HepG2 (cell line): ENCODE measurements at regions not wholly inside any gene's neighbourhood (a gene's known extent, or its start where the extent isn't known, plus 50 kb on each side); places are given as distances from the start of the nearest gene placed in this dataset.

ENCODE experiments used
- ATAC-seq: fragments of 200-7000 bp; cut with Tn5 transposase; 3 replicates; pipeline ENCODE4 v1.9.1; 2020; ENCODE audit warnings: mild to moderate bottlenecking, moderate library complexity
- BruUV-seq: library from RNA; stranded (reverse); fragments of 400-500 nt; replicated peaks from 2 replicates; lab custom pipeline; 2021; lab: Mats Ljungman, UMichigan
- CTCF ChIA-PET: fragments of 300-600 bp; formaldehyde crosslinking; extraction: SDS; loops from one replicate; lab custom pipeline; 2021; ENCODE audit warnings: low total read pairs, inconsistent platforms, low intra/inter-chr PET ratio; lab: Yijun Ruan, JAX
- POLR2A ChIA-PET: fragments of 350-600 bp; sonication (Branson Sonifier 250); formaldehyde crosslinking; loops from one replicate; lab custom pipeline; 2020; ENCODE audit warnings: antibody characterized with exemption, inconsistent platforms; lab: Yijun Ruan, JAX
- DNase-seq: peaks from one replicate; pipeline ENCODE4 v3.0.0-alpha.2; 2015; ENCODE audit warnings: low spot score
- FAIRE-seq: peaks from 3 replicates; lab custom pipeline; 2011; peaks lifted over from hg19 to GRCh38; lab: Jason Lieb, UNC
- H2AFZ ChIP-seq: one replicate; pipeline ENCODE4 v1.6.1; 2011; ENCODE audit warnings: low read length, inconsistent platforms
- H3K27ac ChIP-seq: fragments of 300-600 bp; 3 replicates; pipeline ENCODE4 v1.8.0; 2011; ENCODE audit warnings: mixed run types, mild to moderate bottlenecking, mixed read lengths, low read length, inconsistent platforms; ENCODE audit not compliant: insufficient read depth; ENCODE audit errors: extremely low read length
- H3K27me3 ChIP-seq, 2 experiments: fragments of 200-600 bp in 1 of 2; 2 replicates in 1 of 2; 3 replicates in 1 of 2; pipeline versions ENCODE4 v1.6.0 to v1.8.0; 2011; ENCODE audit warnings: low read length in 2 of 2, mild to moderate bottlenecking in 2 of 2, moderate library complexity in 2 of 2, inconsistent platforms in 1 of 2; ENCODE audit not compliant: insufficient read depth in 2 of 2, control insufficient read depth in 1 of 2
- H3K36me3 ChIP-seq, 2 experiments: fragments of 200-600 bp in 1 of 2; replicated peaks in 1 of 2; 2 replicates in 1 of 2; 3 replicates in 1 of 2; pipeline versions ENCODE4 v1.5.1 to v1.8.0; 2011; ENCODE audit warnings: low read length in 2 of 2, inconsistent platforms in 1 of 2; ENCODE audit not compliant: insufficient read depth in 2 of 2, control insufficient read depth in 1 of 2
- H3K4me1 ChIP-seq: 2 replicates; pipeline ENCODE4 v1.5.1; 2012; ENCODE audit warnings: low read length, inconsistent platforms; ENCODE audit not compliant: insufficient read depth
- H3K4me2 ChIP-seq: 2 replicates; pipeline ENCODE4 v1.6.0; 2011; ENCODE audit warnings: low read depth, low read length, inconsistent platforms
- H3K4me3 ChIP-seq, 3 experiments: fragments of 200-600 bp in 1 of 3; sonication (generic), shearing (Covaris generic) in 1 of 3; replicated peaks in 1 of 3; 2 replicates each; pipeline ENCODE4 v1.5.1; 2011 to 2016; ENCODE audit warnings: low read length in 3 of 3, inconsistent platforms in 2 of 3, low read depth in 2 of 3, mild to moderate bottlenecking in 2 of 3, control low read depth in 1 of 3, mixed read lengths in 1 of 3; ENCODE audit not compliant: insufficient read depth in 1 of 3
- H3K79me2 ChIP-seq: one replicate; pipeline ENCODE4 v1.6.1; 2011; ENCODE audit warnings: low read length, inconsistent platforms; ENCODE audit not compliant: insufficient read depth
- H3K9ac ChIP-seq: 2 replicates; pipeline ENCODE4 v1.6.0; 2011; ENCODE audit warnings: mild to moderate bottlenecking, low read depth, low read length, inconsistent platforms; ENCODE audit not compliant: insufficient read depth
- H3K9me3 ChIP-seq: 2 replicates; pipeline ENCODE4 v1.5.1; 2012; ENCODE audit warnings: mild to moderate bottlenecking, low read length
- H4K20me1 ChIP-seq: 2 replicates; pipeline ENCODE4 v1.6.0; 2011; ENCODE audit warnings: inconsistent platforms, mild to moderate bottlenecking, low read length, moderate library complexity; ENCODE audit not compliant: insufficient read depth
- KLF15 ChIP-seq: sonication (generic); formaldehyde crosslinking; IDR thresholded peaks from 2 replicates; pipeline ENCODE4 v1.8.1; 2023; ENCODE audit warnings: borderline replicate concordance, mild to moderate bottlenecking, inconsistent platforms, missing genetic modification reagents, mixed read lengths
- NR2F1 ChIP-seq, 2 experiments: fragments of 450-650 bp in 1 of 2; formaldehyde crosslinking in 1 of 2; IDR thresholded peaks; 2 replicates each; pipeline versions ENCODE4 v1.5.0 to v1.6.1; 2016 to 2020; ENCODE audit warnings: mild to moderate bottlenecking in 1 of 2, missing compliant biosample characterization in 1 of 2, missing genetic modification reagents in 1 of 2, moderate library complexity in 1 of 2
- SYNCRIP ChIP-seq: fragments of 200-400 bp; formaldehyde crosslinking; IDR thresholded peaks from 2 replicates; pipeline ENCODE4 v1.6.1; 2018; ENCODE audit warnings: mild to moderate bottlenecking, low read depth, low read length; ENCODE audit not compliant: insufficient read depth
- TOE1 ChIP-seq: sonication (generic); formaldehyde crosslinking; IDR thresholded peaks from 2 replicates; pipeline ENCODE4 v1.4.0; 2020; ENCODE audit warnings: mild to moderate bottlenecking, missing genetic modification reagents
- ZBTB21 ChIP-seq: sonication (generic); formaldehyde crosslinking; IDR thresholded peaks from 2 replicates; pipeline ENCODE4 v1.4.0; 2020; ENCODE audit warnings: missing genetic modification reagents
- ZNF549 ChIP-seq: sonication (generic); formaldehyde crosslinking; IDR thresholded peaks from 2 replicates; pipeline ENCODE4 v1.5.0; 2020; ENCODE audit warnings: missing genetic modification reagents
- ZNF761 ChIP-seq: sonication (generic); formaldehyde crosslinking; conservative IDR thresholded peaks from 2 replicates; pipeline ENCODE4 v1.4.0; 2020; ENCODE audit warnings: mild to moderate bottlenecking, missing genetic modification reagents
- WGBS: methylation state at CpG from one replicate; pipeline ENCODE4 v1.1.6; 2017; ENCODE audit warnings: low lambda C conversion rate; 5-methylcytosine and 5-hydroxymethylcytosine counted together
- in situ Hi-C: cut with HindIII; loops from 2 replicates; pipeline ENCODE4 v1.10.0; 2017; ENCODE audit warnings: low pct_unique_long_range_greater_than_20kb; ENCODE audit not compliant: extremely low pct_ligation_motif_present
- intact Hi-C: fragments of 100-400 bp; cut with micrococcal nuclease; formaldehyde crosslinking; loops from one replicate; pipeline ENCODE4 v1.10.0; 2022; ENCODE audit not compliant: unreplicated experiment
- TF ChIP-seq, protein P1 (sequence below): sonication (generic); formaldehyde crosslinking; IDR thresholded peaks from 2 replicates; pipeline ENCODE4 v1.5.0; 2020; ENCODE audit warnings: mild to moderate bottlenecking, missing genetic modification reagents

DNA sequence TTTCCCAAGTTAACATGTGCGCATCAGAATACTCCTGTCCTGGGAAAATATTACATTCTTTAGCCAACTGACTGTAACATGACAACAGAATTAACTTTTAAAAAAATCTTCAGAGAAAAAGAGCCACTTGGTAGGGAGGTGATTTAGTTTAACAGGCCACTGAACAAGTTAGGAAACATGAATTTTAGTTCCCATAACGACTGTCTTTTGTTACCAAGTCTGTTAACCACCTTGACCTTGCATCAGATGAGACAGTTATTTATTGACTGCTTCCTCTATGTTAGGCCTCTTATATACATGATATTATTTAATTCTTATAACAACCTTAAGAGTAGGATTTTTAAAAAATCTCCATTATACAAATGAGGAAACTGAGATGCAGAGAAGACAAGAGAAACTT is 268.6 kb downstream of the NDFIP2 start:
- Histone ChIP-seq H4K20me1 (no peaks in the 10 kb centered on the region), H3K27ac (no peak overlapping the region), H3K9me3 (no peaks in the 10 kb centered on the region), H3K9ac (no peak overlapping the region), H3K79me2 (no peaks in the 10 kb centered on the region), H3K4me1 (no peaks in the 10 kb centered on the region), H3K4me3 (no peak overlapping the region), H3K27me3 (no peaks in the 10 kb centered on the region; a peak in 1 of 5 replicates), H2AFZ (no peak overlapping the region), H3K4me2 (no peak overlapping the region), H3K36me3 (no peaks in the 10 kb centered on the region)
- CTCF ChIA-PET, result no interaction called here
- WGBS, result 47% methylated on average over 2 of the region's 2 CpGs
- POLR2A ChIA-PET, result no interaction called here
- no peak for TF ChIP-seq ZNF761 (CRISPR knock-in tag)
- TF ChIP-seq ZNF549 (CRISPR knock-in tag), result no peak
- no peak for TF ChIP-seq TOE1
- no peak for TF ChIP-seq ZBTB21
- TF ChIP-seq SYNCRIP, result no peak
- no peak for TF ChIP-seq KLF15 (CRISPR knock-in tag)
- no peak for TF ChIP-seq NR2F1 (CRISPR knock-in tag; IDR thresholded peaks at IDR 0.05)
- TF ChIP-seq, protein P1, sequence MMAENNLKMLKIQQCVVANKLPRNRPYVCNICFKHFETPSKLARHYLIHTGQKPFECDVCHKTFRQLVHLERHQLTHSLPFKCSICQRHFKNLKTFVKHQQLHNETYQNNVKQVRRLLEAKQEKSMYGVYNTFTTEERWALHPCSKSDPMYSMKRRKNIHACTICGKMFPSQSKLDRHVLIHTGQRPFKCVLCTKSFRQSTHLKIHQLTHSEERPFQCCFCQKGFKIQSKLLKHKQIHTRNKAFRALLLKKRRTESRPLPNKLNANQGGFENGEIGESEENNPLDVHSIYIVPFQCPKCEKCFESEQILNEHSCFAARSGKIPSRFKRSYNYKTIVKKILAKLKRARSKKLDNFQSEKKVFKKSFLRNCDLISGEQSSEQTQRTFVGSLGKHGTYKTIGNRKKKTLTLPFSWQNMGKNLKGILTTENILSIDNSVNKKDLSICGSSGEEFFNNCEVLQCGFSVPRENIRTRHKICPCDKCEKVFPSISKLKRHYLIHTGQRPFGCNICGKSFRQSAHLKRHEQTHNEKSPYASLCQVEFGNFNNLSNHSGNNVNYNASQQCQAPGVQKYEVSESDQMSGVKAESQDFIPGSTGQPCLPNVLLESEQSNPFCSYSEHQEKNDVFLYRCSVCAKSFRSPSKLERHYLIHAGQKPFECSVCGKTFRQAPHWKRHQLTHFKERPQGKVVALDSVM (CRISPR knock-in tag), result no peak
- ATAC-seq (no peak), FAIRE-seq (no peak), DNase-seq (no peak)
- in situ Hi-C loops, result no loop called here
- intact Hi-C loops, result no loop called here
- no TSS peak for BruUV-seq
